ENCODE measurements at regions not wholly inside any gene's neighbourhood (a gene's known extent, or its start where the extent isn't known, plus 50 kb on each side); places are given as distances from the start of the nearest gene placed in this dataset.
A peak's percentile ranks its signal among the peaks of the same experiment; 100 is the strongest.

DNA sequence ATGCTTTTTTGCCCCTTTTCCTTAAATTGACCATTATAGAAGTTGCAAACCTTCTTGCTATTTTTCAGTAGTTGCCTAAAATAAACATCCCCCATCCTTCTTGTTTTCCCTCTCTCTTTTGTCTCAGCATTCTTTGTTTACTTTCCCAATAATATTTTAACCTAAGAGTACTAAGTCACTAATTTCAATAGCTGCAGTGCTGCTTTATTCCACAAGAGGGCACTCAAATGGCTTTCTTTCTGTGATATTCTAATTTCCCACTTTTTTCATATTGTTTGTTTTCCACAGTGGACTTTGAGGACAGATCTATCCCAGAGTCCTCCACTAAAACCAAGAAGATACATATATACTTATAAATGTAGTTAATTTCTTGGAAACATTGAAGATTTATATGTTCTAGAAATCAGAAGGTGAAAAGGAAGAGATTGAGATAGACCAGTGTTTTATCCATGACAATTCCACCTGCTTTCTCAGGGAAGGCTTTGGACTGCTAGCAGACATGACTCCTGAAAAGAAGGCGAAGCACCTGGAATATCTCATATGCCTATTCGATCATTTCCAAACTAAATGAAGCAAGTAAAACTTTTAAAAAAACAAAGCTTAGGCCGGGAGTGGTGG is 104.8 kb upstream of the GRIK1 start:
- Mint-ChIP-seq H3K36me3 (ENCODE audit: low read depth) (no peaks in the 10 kb centered on the region), H3K27ac (ENCODE audit: unreplicated experiment) (no peak overlapping the region), H3K4me1 (ENCODE audit: low read depth) (no peaks in the 10 kb centered on the region), H3K27me3 (ENCODE audit: low read depth) (peaks cover 18% of the 10 kb centered on the region), H3K4me3 (ENCODE audit: unreplicated experiment) (no peak overlapping the region), H3K9me3 (ENCODE audit: low read depth) (peaks cover 10% of the 10 kb centered on the region)
- DNase-seq (ENCODE audit: low spot score), result no peak
- TF ChIP-seq, protein P1, sequence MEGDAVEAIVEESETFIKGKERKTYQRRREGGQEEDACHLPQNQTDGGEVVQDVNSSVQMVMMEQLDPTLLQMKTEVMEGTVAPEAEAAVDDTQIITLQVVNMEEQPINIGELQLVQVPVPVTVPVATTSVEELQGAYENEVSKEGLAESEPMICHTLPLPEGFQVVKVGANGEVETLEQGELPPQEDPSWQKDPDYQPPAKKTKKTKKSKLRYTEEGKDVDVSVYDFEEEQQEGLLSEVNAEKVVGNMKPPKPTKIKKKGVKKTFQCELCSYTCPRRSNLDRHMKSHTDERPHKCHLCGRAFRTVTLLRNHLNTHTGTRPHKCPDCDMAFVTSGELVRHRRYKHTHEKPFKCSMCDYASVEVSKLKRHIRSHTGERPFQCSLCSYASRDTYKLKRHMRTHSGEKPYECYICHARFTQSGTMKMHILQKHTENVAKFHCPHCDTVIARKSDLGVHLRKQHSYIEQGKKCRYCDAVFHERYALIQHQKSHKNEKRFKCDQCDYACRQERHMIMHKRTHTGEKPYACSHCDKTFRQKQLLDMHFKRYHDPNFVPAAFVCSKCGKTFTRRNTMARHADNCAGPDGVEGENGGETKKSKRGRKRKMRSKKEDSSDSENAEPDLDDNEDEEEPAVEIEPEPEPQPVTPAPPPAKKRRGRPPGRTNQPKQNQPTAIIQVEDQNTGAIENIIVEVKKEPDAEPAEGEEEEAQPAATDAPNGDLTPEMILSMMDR (IDR thresholded peaks at IDR 0.05), result peak; percentile 98

DNA sequence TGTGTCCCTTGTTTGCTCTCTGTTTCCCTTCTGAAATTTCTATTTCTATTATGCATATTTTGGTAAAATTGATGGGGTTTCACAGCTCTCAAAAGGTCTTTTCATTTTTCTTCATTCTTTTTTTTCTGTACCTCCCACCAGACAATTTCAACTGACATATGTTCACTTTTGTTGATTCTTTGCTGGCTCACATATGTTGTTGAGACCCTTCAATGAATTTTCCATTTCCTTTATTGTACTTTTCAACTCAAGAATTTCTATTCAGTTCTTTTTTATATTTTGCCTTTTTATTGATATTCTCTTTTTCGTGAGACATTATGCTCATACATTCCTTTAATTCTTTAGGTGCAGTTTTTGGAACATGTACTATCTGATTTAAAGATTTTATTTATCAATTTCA is 102.6 kb upstream of the GRIK1 start:
- Mint-ChIP-seq H3K4me1 (ENCODE audit: low read depth) (no peaks in the 10 kb centered on the region), H3K9me3 (ENCODE audit: low read depth) (peaks cover 10% of the 10 kb centered on the region), H3K4me3 (ENCODE audit: unreplicated experiment) (no peak overlapping the region), H3K36me3 (ENCODE audit: low read depth) (no peaks in the 10 kb centered on the region), H3K27ac (ENCODE audit: unreplicated experiment) (no peak overlapping the region), H3K27me3 (ENCODE audit: low read depth) (peaks cover 16% of the 10 kb centered on the region)
- no peak for DNase-seq (ENCODE audit: low spot score)
- TF ChIP-seq, protein P1 (IDR thresholded peaks at IDR 0.05), result no peak

DNA sequence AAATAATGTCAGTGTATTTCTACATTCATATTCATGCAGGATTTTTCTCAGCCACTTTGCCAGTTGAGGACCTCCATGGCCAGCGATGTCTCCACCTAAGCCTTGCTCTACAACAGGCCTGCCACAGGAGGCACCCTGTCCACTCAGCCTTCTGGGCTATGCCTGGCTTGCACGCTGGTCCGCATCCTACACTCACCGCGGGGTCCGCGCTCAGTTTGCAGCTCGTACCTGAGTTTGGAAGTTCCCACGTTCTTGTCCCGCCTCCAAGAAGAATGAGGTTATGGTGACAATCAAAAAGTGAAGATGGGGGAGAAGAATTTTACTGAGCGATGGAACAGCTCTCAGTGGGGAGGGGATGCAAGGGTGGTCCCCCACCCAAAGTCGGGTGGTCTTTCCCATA is 93.6 kb upstream of the GRIK1 start:
- no peak overlapping the region for H3K27ac Mint-ChIP-seq (ENCODE audit: unreplicated experiment)
- H3K9me3 Mint-ChIP-seq (ENCODE audit: low read depth), result no peaks in the 10 kb centered on the region
- H3K27me3 Mint-ChIP-seq (ENCODE audit: low read depth), result peaks cover 12% of the 10 kb centered on the region
- H3K4me3 Mint-ChIP-seq (ENCODE audit: unreplicated experiment), result no peak overlapping the region
- TF ChIP-seq, protein P1 (IDR thresholded peaks at IDR 0.05), result no peak
- H3K4me1 Mint-ChIP-seq (ENCODE audit: low read depth), result no peaks in the 10 kb centered on the region
- DNase-seq (ENCODE audit: low spot score), result no peak
- H3K36me3 Mint-ChIP-seq (ENCODE audit: low read depth), result no peaks in the 10 kb centered on the region

DNA sequence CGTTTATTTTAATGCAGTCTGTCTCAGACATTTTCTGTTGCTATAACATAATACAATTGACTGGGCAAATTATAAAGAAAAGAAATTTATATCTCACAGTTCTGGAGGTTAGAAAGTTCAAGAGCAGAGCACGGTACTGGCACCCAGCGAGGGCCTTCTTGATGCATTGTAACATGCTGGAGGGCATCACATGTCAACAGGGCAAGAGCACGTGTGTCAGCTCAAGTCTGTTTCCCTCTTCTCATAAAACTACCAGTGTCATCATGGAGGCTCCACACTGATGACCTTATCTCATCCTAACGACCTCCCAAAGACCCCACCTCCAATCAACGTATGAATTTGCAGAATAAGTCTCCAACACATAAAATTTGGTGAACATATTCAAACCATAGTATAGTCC is 90.6 kb upstream of the GRIK1 start:
- Mint-ChIP-seq H3K36me3 (ENCODE audit: low read depth) (no peaks in the 10 kb centered on the region), H3K4me1 (ENCODE audit: low read depth) (no peaks in the 10 kb centered on the region), H3K27ac (ENCODE audit: unreplicated experiment) (no peak overlapping the region), H3K9me3 (ENCODE audit: low read depth) (no peaks in the 10 kb centered on the region), H3K4me3 (ENCODE audit: unreplicated experiment) (no peak overlapping the region), H3K27me3 (ENCODE audit: low read depth) (peaks cover 12% of the 10 kb centered on the region)
- DNase-seq (ENCODE audit: low spot score), result no peak
- TF ChIP-seq, protein P1 (IDR thresholded peaks at IDR 0.05), result no peak

DNA sequence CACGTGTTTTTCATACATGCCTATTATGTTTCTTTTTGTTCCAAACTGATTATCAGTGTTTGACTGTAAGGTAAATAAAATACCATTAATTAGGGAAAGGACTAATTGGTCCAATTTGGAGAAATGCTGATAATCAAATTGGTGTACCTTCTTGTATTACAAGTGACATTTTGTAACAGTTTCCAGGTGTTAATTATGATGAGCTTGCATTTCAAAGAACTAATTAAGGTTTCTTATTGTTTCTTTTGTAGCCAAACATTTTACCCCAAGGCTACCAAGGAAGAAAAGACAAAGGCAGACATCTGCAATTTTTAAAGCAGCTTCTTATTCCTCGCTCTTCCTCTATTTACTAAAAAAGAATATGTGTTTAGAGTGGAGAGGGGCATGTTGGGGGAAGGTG is 88.7 kb upstream of the GRIK1 start:
- no peaks in the 10 kb centered on the region for H3K4me1 Mint-ChIP-seq (ENCODE audit: low read depth)
- TF ChIP-seq, protein P1 (IDR thresholded peaks at IDR 0.05), result no peak
- DNase-seq (ENCODE audit: low spot score), result no peak
- no peak overlapping the region for H3K4me3 Mint-ChIP-seq (ENCODE audit: unreplicated experiment)
- no peaks in the 10 kb centered on the region for H3K9me3 Mint-ChIP-seq (ENCODE audit: low read depth)
- H3K36me3 Mint-ChIP-seq (ENCODE audit: low read depth), result no peaks in the 10 kb centered on the region
- H3K27me3 Mint-ChIP-seq (ENCODE audit: low read depth), result peaks cover 6% of the 10 kb centered on the region
- no peak overlapping the region for H3K27ac Mint-ChIP-seq (ENCODE audit: unreplicated experiment)

All from chondrocyte (in vitro differentiated cells).